ENCODE measurements at regions not wholly inside any gene's neighbourhood (a gene's known extent, or its start where the extent isn't known, plus 50 kb on each side); places are given as distances from the start of the nearest gene placed in this dataset.

DNA sequence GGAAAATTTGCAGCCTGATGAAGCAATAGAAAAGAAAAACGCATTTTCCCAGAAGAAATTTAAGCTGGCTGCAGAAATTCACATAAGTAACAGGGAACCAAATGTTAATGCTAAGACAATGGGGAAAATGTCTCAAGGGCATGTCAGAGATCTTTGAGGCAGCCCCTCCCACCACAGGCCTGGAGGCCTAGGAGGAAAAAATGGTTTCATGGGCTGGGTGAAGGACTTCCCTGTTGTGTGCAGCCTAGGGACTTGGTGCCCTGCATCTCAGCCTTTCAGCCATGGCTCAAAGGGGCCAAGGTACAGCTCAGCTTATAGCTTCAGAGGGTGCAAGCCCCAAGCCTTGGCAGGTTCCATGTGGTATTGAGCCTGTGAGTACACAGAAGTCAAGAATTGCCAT, 476.1 kb upstream of the DPP6 start:
- no peak overlapping the region for H3K4me3 ChIP-seq (ENCODE audit: low read length)
- no peak for DNase-seq (ENCODE audit: low read depth)
- TF ChIP-seq, protein P1, sequence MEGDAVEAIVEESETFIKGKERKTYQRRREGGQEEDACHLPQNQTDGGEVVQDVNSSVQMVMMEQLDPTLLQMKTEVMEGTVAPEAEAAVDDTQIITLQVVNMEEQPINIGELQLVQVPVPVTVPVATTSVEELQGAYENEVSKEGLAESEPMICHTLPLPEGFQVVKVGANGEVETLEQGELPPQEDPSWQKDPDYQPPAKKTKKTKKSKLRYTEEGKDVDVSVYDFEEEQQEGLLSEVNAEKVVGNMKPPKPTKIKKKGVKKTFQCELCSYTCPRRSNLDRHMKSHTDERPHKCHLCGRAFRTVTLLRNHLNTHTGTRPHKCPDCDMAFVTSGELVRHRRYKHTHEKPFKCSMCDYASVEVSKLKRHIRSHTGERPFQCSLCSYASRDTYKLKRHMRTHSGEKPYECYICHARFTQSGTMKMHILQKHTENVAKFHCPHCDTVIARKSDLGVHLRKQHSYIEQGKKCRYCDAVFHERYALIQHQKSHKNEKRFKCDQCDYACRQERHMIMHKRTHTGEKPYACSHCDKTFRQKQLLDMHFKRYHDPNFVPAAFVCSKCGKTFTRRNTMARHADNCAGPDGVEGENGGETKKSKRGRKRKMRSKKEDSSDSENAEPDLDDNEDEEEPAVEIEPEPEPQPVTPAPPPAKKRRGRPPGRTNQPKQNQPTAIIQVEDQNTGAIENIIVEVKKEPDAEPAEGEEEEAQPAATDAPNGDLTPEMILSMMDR (IDR thresholded peaks at IDR 0.05; ENCODE audit: insufficient read depth, low read depth, low read length, missing control alignments), result no peak

DNA sequence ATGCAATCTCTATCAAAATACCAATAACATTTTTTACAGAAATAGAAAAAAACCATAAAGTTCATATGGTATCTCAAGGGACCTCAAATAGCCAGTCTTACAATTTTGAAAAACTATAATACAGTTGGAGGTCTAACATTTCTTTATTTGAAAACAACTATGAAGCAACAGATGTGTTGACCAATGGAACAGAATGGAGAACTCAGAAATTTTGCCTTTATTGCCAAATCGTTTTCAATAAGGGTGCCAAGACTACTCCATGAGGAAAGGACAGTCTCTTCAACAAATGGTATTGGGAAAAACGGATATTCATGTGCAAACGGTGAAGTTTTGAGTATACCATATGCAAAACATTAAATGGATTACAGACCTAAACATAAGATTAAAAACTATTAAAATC, 470.8 kb upstream of the DPP6 start:
- no peak overlapping the region for H3K4me3 ChIP-seq (ENCODE audit: low read length)
- DNase-seq (ENCODE audit: low read depth), result no peak

DNA sequence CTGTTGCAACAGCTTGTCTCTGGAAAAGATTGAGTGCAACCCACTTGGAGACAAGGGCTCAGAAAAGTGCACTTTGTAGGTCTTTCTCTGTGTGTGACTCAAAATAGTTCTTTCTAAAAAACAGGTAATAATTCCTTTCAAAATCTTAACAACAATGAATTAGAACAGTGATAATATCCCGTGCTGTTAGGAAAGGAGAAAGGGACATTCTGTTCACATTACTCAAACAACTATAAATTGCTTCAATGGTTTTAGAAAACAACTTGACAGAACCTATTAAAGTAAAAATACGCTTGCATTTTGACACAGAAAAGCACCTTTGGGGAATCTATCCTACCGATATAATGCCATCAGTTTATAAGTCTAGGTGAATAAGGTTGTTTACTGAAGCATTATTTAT, 468.1 kb upstream of the DPP6 start:
- TF ChIP-seq, protein P1 (IDR thresholded peaks at IDR 0.05; ENCODE audit: insufficient read depth, low read depth, low read length, missing control alignments), result no peak
- H3K4me3 ChIP-seq (ENCODE audit: low read length), result no peak overlapping the region
- DNase-seq (ENCODE audit: low read depth), result no peak

More for the DNA sequence above, 470.8 kb upstream of the DPP6 start:
- TF ChIP-seq, protein P1 (IDR thresholded peaks at IDR 0.05; ENCODE audit: insufficient read depth, low read depth, low read length, missing control alignments), result no peak

DNA sequence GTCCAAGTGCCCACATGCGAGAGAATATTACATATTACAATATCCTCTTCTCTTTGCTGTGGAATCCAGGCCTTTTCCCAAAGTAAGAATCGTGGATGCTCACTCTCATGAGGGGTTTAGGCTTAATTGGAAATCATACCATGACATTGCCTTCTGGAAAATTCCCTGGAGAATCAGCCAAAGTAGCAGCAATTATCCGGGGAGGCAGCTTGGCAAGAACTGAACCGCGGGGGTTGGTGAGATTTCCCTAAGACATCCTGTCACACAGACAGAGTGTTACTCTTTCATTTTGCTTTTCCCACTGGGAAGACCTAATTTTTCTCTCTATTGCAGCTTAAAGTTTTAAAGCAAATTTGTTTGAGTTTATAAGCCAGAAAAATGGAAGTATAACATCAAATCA, 463.6 kb upstream of the DPP6 start:
- DNase-seq (ENCODE audit: low read depth), result no peak
- no peak overlapping the region for H3K4me3 ChIP-seq (ENCODE audit: low read length)
- TF ChIP-seq, protein P1 (IDR thresholded peaks at IDR 0.05; ENCODE audit: insufficient read depth, low read depth, low read length, missing control alignments), result no peak

DNA sequence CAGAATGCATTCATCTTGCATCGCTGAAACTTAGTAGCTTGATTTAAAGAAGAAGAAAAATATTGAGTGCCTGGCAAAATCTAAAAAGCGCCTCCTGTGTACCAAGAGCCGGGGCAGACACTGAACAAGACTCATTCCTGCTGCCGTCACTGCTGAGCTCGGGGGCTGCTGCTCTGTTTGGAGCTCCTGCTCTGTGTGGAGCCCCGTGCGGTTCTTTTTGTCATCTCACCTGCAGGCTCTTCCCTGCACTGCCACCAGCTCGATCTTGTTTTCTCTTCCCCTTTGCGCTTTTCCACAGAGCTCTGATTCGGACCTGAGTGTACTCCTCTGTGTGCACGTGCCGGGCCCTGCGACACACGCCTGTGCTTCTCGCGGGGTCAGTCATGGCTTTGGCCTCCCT, 462.1 kb upstream of the DPP6 start:
- DNase-seq (ENCODE audit: low read depth), result no peak
- TF ChIP-seq, protein P1 (IDR thresholded peaks at IDR 0.05; ENCODE audit: insufficient read depth, low read depth, low read length, missing control alignments), result no peak
- H3K4me3 ChIP-seq (ENCODE audit: low read length), result no peak overlapping the region

DNA sequence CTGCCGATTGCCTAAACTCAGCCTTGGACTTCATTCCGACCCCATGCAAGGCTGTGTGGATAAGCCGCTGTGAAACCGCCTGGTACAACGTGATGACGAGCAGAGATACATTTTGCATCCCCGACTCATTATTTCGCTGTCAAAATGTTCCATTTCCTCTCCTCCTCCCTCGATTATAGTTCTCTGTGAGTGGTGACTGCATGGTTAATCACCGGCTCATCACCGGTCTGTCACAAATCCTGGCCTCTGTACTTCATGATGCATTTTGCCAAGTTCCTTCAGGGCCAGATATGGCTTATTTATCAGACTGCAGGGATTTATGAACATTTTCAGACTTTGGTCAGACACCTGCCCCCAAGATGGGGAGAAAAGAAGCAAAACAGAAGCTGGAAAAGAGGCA, 461.6 kb upstream of the DPP6 start:
- no peak for DNase-seq (ENCODE audit: low read depth)

DNA sequence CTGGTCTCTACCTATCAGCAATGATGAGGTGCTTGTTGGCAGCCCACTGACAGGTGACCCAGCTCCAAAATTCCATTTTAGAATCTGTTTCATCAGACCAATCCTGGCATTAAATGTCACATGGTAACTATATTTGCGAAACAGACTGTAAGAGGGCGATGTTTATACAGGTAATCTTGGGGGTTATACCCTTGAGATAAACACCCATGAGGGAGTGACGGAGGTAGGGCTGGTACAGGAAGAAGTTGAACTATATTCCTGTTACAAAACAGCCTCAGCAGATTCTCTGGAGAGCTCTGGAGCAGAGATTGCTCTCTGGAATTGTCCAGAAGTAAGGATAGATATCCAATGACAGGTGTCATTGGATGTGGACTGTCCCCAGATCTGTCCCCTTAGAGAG, 444.8 kb upstream of the DPP6 start:
- no peak for DNase-seq (ENCODE audit: low read depth)
- TF ChIP-seq, protein P1 (IDR thresholded peaks at IDR 0.05; ENCODE audit: insufficient read depth, low read depth, low read length, missing control alignments), result no peak
- H3K4me3 ChIP-seq (ENCODE audit: low read length), result no peak overlapping the region

More for the DNA sequence above, 461.6 kb upstream of the DPP6 start:
- H3K4me3 ChIP-seq (ENCODE audit: low read length), result no peak overlapping the region
- TF ChIP-seq, protein P1 (IDR thresholded peaks at IDR 0.05; ENCODE audit: insufficient read depth, low read depth, low read length, missing control alignments), result no peak

All from epithelial cell of esophagus (primary cell).